ENCODE measurements at regions not wholly inside any gene's neighbourhood (a gene's known extent, or its start where the extent isn't known, plus 50 kb on each side); places are given as distances from the start of the nearest gene placed in this dataset.
"Not testable (repeated sequence)": the region's sequence is repeated elsewhere in the genome, so short reads cannot be mapped to it uniquely, and the experiment has no call there.

DNA sequence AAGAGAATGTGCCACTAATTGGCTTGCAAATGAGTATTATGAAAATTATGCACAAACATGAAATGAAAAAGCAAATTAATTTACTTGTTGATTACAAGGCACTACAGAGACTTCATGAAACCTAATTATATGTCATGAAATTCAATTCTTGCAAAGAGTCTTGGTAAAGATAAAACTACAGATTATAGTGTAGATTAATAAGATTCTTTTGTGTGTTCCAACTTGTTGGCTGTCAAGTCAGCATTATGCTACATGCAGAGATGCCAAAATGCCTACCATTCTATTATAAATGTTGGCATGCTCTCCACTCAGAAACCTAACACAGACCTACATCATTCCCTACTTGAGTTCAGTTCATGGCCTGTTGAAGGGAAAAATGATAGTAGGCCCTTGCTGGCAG is 97.2 kb upstream of the KITLG start:
- Histone ChIP-seq H3K36me3 (ENCODE audit: control insufficient read depth, insufficient read depth, low read length) (no peaks in the 10 kb centered on the region), H3K27me3 (replicated peaks; ENCODE audit: control insufficient read depth, insufficient read depth, low read length) (no peaks in the 10 kb centered on the region), H3K4me3 (replicated peaks; ENCODE audit: low read depth, low read length) (no peak overlapping the region)
- no peak for TF ChIP-seq CTCF (IDR thresholded peaks at IDR 0.05; ENCODE audit: insufficient read depth, low read length, poor library complexity, severe bottlenecking)
- DNase-seq (ENCODE audit: extremely low read depth, insufficient read length), result no peak

DNA sequence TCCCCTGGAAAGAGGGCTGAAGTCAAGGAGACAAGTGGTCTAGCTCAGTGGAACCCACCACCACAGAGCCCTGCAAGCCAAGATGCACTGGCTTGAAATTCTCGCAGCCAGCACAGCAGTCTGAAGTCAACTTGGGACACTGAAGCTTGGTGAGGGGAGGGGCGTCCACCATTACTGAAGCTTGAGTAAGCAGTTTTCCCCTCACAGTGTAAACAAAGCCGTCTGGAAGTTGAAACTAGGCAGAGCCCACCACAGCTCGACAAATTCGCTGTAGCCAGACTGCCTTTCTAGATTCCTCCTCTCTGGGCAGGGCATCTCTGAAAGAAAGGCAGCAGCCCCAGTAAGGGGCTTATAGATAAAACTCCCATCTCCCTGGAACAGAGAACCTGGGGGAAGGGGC is 87.3 kb upstream of the KITLG start:
- not testable (repeated sequence) for H3K4me3 ChIP-seq (replicated peaks; ENCODE audit: low read depth, low read length); DNase-seq (ENCODE audit: extremely low read depth, insufficient read length); H3K27me3 ChIP-seq (replicated peaks; ENCODE audit: control insufficient read depth, insufficient read depth, low read length); H3K36me3 ChIP-seq (ENCODE audit: control insufficient read depth, insufficient read depth, low read length)

- Histone ChIP-seq H3K4me3 (replicated peaks; ENCODE audit: low read depth, low read length) (no peak overlapping the region), H3K27me3 (replicated peaks; ENCODE audit: control insufficient read depth, insufficient read depth, low read length) (no peaks in the 10 kb centered on the region), H3K36me3 (ENCODE audit: control insufficient read depth, insufficient read depth, low read length) (no peaks in the 10 kb centered on the region)
- DNase-seq (ENCODE audit: extremely low read depth, insufficient read length), result no peak
- TF ChIP-seq CTCF (IDR thresholded peaks at IDR 0.05; ENCODE audit: insufficient read depth, low read length, poor library complexity, severe bottlenecking), result no peak
Measured at GRCh38 chr12:88665071-88665470, 84.8 kb upstream of the KITLG start.

GRCh38 chr12:88662961-88663360 is 82.7 kb upstream of the KITLG start:
- DNase-seq (ENCODE audit: extremely low read depth, insufficient read length), result no peak
- no peaks in the 10 kb centered on the region for H3K27me3 ChIP-seq (replicated peaks; ENCODE audit: control insufficient read depth, insufficient read depth, low read length)
- H3K36me3 ChIP-seq (ENCODE audit: control insufficient read depth, insufficient read depth, low read length), result no peaks in the 10 kb centered on the region
- no peak for TF ChIP-seq CTCF (IDR thresholded peaks at IDR 0.05; ENCODE audit: insufficient read depth, low read length, poor library complexity, severe bottlenecking)
- H3K4me3 ChIP-seq (replicated peaks; ENCODE audit: low read depth, low read length), result no peak overlapping the region

- H3K27me3 ChIP-seq (replicated peaks; ENCODE audit: control insufficient read depth, insufficient read depth, low read length), result no peaks in the 10 kb centered on the region
- DNase-seq (ENCODE audit: extremely low read depth, insufficient read length), result no peak
- H3K4me3 ChIP-seq (replicated peaks; ENCODE audit: low read depth, low read length), result no peak overlapping the region
- TF ChIP-seq CTCF (IDR thresholded peaks at IDR 0.05; ENCODE audit: insufficient read depth, low read length, poor library complexity, severe bottlenecking), result no peak
- no peaks in the 10 kb centered on the region for H3K36me3 ChIP-seq (ENCODE audit: control insufficient read depth, insufficient read depth, low read length)
Measured at GRCh38 chr12:88662093-88662492, 81.8 kb upstream of the KITLG start.

DNA sequence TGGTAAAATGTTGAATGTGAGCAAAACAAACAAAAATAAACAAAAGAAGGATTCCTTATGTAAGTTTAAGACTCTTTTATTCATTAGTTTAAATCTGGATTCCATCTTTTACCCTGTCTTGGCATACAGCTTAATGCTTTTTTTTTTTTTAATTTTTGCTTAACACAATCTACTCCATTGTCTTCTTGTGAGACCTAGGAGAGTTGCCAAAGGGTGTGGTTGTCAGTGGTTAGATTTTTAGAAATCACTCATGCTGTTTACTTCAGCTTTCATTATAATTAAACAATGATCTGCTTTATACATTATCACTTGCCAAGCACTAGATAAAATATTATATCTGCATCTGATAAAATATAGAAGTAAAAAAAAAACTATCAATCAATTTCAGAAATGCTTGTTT is 77.7 kb upstream of the KITLG start:
- H3K4me3 ChIP-seq (replicated peaks; ENCODE audit: low read depth, low read length), result no peak overlapping the region
- no peaks in the 10 kb centered on the region for H3K36me3 ChIP-seq (ENCODE audit: control insufficient read depth, insufficient read depth, low read length)
- TF ChIP-seq CTCF (IDR thresholded peaks at IDR 0.05; ENCODE audit: insufficient read depth, low read length, poor library complexity, severe bottlenecking), result no peak
- no peak for DNase-seq (ENCODE audit: extremely low read depth, insufficient read length)
- H3K27me3 ChIP-seq (replicated peaks; ENCODE audit: control insufficient read depth, insufficient read depth, low read length), result no peaks in the 10 kb centered on the region

Data from GM06990 (cell line).